ENCODE measurements at regions not wholly inside any gene's neighbourhood (a gene's known extent, or its start where the extent isn't known, plus 50 kb on each side); places are given as distances from the start of the nearest gene placed in this dataset.

DNA sequence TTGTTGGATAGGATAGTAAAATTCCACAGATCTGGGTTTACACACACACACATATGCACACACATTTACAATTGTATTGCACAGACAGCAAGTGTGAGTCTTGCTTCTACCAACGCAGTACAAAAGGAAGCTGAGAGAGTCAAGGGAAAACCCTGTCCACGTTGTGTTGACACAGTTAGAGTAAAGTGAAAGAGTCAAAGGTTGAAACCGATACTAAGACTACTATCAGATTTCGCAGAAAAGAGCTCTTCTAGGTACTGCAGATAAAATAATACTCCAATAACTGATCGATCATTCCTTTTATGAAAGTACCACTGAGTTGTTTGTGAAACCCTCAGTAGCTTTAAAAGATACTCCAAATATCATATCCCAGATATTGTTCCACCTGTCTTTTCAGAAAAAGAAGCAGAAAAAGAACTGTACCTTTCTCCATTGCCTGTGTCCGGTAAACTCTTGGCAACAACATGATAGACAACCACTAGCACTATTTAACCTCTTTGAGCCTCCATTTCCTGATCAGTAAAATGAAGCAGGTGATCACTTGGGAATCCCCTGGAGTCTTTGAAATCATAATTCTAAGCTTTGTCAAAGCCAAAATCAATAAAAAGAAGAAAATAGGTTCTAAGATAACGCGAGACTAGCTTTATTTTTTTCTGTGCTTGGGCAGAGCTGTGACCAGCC, 224.6 kb upstream of the FOXN3 start (continued):
- TF ChIP-seq, protein P1, sequence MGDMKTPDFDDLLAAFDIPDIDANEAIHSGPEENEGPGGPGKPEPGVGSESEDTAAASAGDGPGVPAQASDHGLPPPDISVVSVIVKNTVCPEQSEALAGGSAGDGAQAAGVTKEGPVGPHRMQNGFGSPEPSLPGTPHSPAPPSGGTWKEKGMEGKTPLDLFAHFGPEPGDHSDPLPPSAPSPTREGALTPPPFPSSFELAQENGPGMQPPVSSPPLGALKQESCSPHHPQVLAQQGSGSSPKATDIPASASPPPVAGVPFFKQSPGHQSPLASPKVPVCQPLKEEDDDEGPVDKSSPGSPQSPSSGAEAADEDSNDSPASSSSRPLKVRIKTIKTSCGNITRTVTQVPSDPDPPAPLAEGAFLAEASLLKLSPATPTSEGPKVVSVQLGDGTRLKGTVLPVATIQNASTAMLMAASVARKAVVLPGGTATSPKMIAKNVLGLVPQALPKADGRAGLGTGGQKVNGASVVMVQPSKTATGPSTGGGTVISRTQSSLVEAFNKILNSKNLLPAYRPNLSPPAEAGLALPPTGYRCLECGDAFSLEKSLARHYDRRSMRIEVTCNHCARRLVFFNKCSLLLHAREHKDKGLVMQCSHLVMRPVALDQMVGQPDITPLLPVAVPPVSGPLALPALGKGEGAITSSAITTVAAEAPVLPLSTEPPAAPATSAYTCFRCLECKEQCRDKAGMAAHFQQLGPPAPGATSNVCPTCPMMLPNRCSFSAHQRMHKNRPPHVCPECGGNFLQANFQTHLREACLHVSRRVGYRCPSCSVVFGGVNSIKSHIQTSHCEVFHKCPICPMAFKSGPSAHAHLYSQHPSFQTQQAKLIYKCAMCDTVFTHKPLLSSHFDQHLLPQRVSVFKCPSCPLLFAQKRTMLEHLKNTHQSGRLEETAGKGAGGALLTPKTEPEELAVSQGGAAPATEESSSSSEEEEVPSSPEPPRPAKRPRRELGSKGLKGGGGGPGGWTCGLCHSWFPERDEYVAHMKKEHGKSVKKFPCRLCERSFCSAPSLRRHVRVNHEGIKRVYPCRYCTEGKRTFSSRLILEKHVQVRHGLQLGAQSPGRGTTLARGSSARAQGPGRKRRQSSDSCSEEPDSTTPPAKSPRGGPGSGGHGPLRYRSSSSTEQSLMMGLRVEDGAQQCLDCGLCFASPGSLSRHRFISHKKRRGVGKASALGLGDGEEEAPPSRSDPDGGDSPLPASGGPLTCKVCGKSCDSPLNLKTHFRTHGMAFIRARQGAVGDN (IDR thresholded peaks at IDR 0.05), result no peak
- TF ChIP-seq ZBED1 (IDR thresholded peaks at IDR 0.05; ENCODE audit: borderline replicate concordance), result no peak
- no peak for TF ChIP-seq SMC3 (IDR thresholded peaks at IDR 0.05; ENCODE audit: borderline replicate concordance, low read length)
- TF ChIP-seq, protein P2, sequence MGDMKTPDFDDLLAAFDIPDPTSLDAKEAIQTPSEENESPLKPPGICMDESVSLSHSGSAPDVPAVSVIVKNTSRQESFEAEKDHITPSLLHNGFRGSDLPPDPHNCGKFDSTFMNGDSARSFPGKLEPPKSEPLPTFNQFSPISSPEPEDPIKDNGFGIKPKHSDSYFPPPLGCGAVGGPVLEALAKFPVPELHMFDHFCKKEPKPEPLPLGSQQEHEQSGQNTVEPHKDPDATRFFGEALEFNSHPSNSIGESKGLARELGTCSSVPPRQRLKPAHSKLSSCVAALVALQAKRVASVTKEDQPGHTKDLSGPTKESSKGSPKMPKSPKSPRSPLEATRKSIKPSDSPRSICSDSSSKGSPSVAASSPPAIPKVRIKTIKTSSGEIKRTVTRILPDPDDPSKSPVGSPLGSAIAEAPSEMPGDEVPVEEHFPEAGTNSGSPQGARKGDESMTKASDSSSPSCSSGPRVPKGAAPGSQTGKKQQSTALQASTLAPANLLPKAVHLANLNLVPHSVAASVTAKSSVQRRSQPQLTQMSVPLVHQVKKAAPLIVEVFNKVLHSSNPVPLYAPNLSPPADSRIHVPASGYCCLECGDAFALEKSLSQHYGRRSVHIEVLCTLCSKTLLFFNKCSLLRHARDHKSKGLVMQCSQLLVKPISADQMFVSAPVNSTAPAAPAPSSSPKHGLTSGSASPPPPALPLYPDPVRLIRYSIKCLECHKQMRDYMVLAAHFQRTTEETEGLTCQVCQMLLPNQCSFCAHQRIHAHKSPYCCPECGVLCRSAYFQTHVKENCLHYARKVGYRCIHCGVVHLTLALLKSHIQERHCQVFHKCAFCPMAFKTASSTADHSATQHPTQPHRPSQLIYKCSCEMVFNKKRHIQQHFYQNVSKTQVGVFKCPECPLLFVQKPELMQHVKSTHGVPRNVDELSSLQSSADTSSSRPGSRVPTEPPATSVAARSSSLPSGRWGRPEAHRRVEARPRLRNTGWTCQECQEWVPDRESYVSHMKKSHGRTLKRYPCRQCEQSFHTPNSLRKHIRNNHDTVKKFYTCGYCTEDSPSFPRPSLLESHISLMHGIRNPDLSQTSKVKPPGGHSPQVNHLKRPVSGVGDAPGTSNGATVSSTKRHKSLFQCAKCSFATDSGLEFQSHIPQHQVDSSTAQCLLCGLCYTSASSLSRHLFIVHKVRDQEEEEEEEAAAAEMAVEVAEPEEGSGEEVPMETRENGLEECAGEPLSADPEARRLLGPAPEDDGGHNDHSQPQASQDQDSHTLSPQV (IDR thresholded peaks at IDR 0.05), result no peak
- no peak for TF ChIP-seq KLF5 (IDR thresholded peaks at IDR 0.05; ENCODE audit: partially characterized antibody)
- TF ChIP-seq TCF3 (IDR thresholded peaks at IDR 0.05; ENCODE audit: borderline replicate concordance, insufficient read depth, low read depth, low read length), result no peak
- no peak for TF ChIP-seq FOS (IDR thresholded peaks at IDR 0.05; ENCODE audit: borderline replicate concordance, extremely low read depth, insufficient read length)
- TF ChIP-seq ZNF207 (IDR thresholded peaks at IDR 0.05; ENCODE audit: borderline replicate concordance), result no peak
- no peak for TF ChIP-seq CHD1 (IDR thresholded peaks at IDR 0.05; ENCODE audit: low read depth, low read length)
- TF ChIP-seq STAT1 (conservative IDR thresholded peaks at IDR 0.05), result no peak
- no peak for TF ChIP-seq RELA (IDR thresholded peaks at IDR 0.05; ENCODE audit: borderline replicate concordance, partially characterized antibody)
- no peak for TF ChIP-seq NBN (IDR thresholded peaks at IDR 0.05)
- TF ChIP-seq, protein P3, sequence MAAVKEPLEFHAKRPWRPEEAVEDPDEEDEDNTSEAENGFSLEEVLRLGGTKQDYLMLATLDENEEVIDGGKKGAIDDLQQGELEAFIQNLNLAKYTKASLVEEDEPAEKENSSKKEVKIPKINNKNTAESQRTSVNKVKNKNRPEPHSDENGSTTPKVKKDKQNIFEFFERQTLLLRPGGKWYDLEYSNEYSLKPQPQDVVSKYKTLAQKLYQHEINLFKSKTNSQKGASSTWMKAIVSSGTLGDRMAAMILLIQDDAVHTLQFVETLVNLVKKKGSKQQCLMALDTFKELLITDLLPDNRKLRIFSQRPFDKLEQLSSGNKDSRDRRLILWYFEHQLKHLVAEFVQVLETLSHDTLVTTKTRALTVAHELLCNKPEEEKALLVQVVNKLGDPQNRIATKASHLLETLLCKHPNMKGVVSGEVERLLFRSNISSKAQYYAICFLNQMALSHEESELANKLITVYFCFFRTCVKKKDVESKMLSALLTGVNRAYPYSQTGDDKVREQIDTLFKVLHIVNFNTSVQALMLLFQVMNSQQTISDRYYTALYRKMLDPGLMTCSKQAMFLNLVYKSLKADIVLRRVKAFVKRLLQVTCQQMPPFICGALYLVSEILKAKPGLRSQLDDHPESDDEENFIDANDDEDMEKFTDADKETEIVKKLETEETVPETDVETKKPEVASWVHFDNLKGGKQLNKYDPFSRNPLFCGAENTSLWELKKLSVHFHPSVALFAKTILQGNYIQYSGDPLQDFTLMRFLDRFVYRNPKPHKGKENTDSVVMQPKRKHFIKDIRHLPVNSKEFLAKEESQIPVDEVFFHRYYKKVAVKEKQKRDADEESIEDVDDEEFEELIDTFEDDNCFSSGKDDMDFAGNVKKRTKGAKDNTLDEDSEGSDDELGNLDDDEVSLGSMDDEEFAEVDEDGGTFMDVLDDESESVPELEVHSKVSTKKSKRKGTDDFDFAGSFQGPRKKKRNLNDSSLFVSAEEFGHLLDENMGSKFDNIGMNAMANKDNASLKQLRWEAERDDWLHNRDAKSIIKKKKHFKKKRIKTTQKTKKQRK (IDR thresholded peaks at IDR 0.05; ENCODE audit: low read depth, low read length), result no peak
- no peak for TF ChIP-seq IRF3 (IDR thresholded peaks at IDR 0.05)
- TF ChIP-seq SMAD5 (IDR thresholded peaks at IDR 0.05; ENCODE audit: low read depth), result no peak
- TF ChIP-seq SREBF1 (IDR thresholded peaks at IDR 0.05; ENCODE audit: low read length), result no peak
- no peak for TF ChIP-seq SPI1 (IDR thresholded peaks at IDR 0.05; ENCODE audit: borderline replicate concordance, insufficient read depth, low read depth, low read length)
- no peak for TF ChIP-seq KDM1A (IDR thresholded peaks at IDR 0.05; ENCODE audit: borderline replicate concordance)
- no peak for TF ChIP-seq RCOR1 (conservative IDR thresholded peaks at IDR 0.05; ENCODE audit: low read depth, low read length)

All from GM12878 (cell line).